ENCODE measurements at regions not wholly inside any gene's neighbourhood (a gene's known extent, or its start where the extent isn't known, plus 50 kb on each side); places are given as distances from the start of the nearest gene placed in this dataset.

- TF ChIP-seq CTCF (IDR thresholded peaks at IDR 0.05): no peak
- TF ChIP-seq POLR2A (IDR thresholded peaks at IDR 0.05): no peak
These were observed 2276.3 kb downstream of the MAT2B start for GRCh38 chr5:165781738-165782137.
